GM12891 (cell line): ENCODE measurements at regions not wholly inside any gene's neighbourhood (a gene's known extent, or its start where the extent isn't known, plus 50 kb on each side); places are given as distances from the start of the nearest gene placed in this dataset.

Experiments used
- PAX5 ChIP-seq: IDR thresholded peaks from 2 replicates; pipeline ENCODE4 v1.6.1; 2011; ENCODE audit warnings: low read length, moderate library complexity, mild to moderate bottlenecking; ENCODE audit not compliant: insufficient read depth, severe bottlenecking
- POLR2A ChIP-seq: IDR thresholded peaks from 2 replicates; pipeline ENCODE4 v1.6.1; 2011; ENCODE audit warnings: low read depth, low read length, control low read depth
- POLR2AphosphoS5 ChIP-seq: IDR thresholded peaks from 2 replicates; pipeline ENCODE4 v1.6.1; 2011; ENCODE audit warnings: low read depth, low read length, control low read depth
- POU2F2 ChIP-seq: IDR thresholded peaks from 2 replicates; pipeline ENCODE4 v1.6.1; 2011; ENCODE audit warnings: low read depth, mild to moderate bottlenecking, control low read depth, low read length, moderate library complexity
- SPI1 ChIP-seq: IDR thresholded peaks from 2 replicates; pipeline ENCODE4 v1.6.1; 2011; ENCODE audit warnings: low read depth, low read length, control low read depth
- TAF1 ChIP-seq: IDR thresholded peaks from 2 replicates; pipeline ENCODE4 v1.6.1; 2011; ENCODE audit warnings: low read depth, low read length, control low read depth

DNA sequence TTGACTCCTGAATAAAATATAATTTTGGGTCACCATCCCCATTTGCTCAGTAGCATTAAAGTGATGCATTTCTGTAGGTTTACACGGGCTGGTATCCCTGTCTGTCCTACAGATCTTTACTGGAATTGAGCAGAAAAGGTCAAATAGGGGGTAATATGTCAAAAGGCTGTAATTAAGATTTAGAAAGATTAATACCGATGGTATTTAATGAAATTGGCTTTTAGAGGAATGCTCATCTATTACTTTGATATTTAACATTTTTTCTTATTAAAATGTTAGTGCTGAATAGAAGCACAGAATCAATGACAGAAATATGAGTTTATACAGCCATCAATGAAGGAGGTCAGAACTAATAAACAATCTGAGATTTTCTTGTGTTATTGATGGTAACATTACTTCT lies 1762.2 kb upstream of the WWC1 start:
- TF ChIP-seq POLR2A = no peak
- TF ChIP-seq POLR2AphosphoS5 = no peak
- TF ChIP-seq TAF1 = no peak
- no peak for TF ChIP-seq PAX5
- no peak for TF ChIP-seq POU2F2
- TF ChIP-seq SPI1 = no peak
